Head of caudate nucleus (tissue), 42 donors: ENCODE measurements at regions not wholly inside any gene's neighbourhood (a gene's known extent, or its start where the extent isn't known, plus 50 kb on each side); places are given as distances from the start of the nearest gene placed in this dataset.

Source experiments
- DNase-seq, 42 donors: peaks; one replicate each; pipeline versions ENCODE4 v3.0.0 to v3.0.0-alpha.2; 2020 to 2021; ENCODE audit warnings: mixed read lengths in 7 of 42
- intact Hi-C: fragments of 100-400 bp; cut with DNase I; formaldehyde crosslinking; loops from one replicate; pipeline ENCODE4 v1.15.0; 2022

DNA sequence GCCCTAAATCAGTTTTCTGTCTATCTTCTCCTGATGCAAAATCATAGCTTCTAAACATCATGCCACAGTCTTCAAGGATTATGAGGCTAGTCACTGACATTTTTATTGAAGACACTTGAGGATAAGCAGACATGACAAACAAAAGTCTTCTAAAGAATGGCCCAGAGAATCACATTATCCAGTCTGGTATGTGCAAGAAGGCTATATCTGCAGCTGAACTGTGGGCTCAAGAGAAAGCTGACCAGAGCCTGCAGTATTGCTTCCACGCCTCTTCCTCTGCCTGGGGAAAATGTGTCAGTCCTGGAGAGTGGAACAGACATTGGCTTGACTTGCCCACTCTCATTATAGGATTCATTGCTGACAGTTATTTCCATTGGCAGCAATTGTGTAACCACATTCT, 553.5 kb downstream of the SPOCK3 start:
- intact Hi-C loops, result no loop called here
- no peak for DNase-seq

DNA sequence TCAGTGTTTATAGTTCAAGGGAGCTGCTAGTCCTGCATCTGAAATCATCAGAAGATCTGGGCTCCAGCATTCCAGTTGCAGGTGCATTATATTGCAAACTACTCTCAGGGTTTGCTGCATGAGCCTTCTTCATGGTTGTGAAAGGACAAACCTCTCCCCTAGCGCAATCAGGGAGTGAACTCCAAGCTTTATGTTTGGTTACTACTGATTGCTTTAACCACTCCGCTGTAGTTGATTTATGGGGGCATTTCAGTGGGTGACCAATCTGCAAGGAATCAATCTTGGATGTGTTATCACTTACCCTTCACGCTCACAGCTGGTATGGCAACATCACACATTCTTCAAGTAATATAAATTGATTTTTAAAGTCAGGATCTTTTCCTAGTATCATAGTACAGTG, 552.1 kb downstream of the SPOCK3 start:
- intact Hi-C loops, result no loop called here
- DNase-seq, result no peak
